LNCaP clone FGC (cell line): ENCODE measurements at regions not wholly inside any gene's neighbourhood (a gene's known extent, or its start where the extent isn't known, plus 50 kb on each side); places are given as distances from the start of the nearest gene placed in this dataset.

Source experiments
- DNase-seq: peaks from one replicate; pipeline ENCODE4 v3.0.0-alpha.2; 2011; ENCODE audit warnings: low read depth
- H3K4me3 ChIP-seq: 2 replicates; pipeline ENCODE4 v1.5.1; 2011; ENCODE audit warnings: mild to moderate bottlenecking, low read depth, low read length, control low read depth
- TF ChIP-seq, protein P1 (sequence below): IDR thresholded peaks from 2 replicates; pipeline ENCODE4 v1.5.1; 2012; ENCODE audit warnings: mild to moderate bottlenecking; ENCODE audit not compliant: control insufficient read depth, insufficient read depth; ENCODE audit errors: extremely low read depth

DNA sequence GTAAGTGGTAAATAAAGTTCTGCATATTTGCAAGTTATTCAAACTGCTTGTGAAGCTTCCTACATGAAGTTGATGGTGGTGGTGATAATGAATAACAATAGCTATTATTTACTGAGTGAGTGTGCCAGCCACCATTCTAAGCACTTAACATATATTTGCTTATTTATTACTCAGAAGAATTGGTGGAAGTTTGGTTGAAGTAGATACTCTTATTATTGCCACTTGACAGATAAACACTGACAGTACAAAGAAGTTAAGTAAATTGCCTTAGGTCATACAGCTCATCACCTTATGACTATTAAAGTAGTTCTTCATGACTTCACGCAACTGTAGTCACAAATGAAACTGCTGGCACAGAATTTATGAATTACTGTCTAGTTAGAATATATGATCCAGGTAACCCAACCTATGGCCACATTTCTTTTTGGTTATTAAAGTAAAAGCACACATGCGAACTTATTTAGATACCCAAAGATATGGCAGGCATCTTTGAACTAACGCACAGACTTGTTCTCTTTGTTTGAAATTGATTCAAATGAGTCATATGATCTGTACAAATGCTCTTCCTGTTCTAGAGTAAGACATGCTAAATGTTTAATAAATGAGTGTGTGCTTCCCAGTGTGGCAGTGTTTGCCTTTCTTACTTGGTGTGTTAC is 99.8 kb upstream of the NR2F2 start:
- no peak for DNase-seq
- TF ChIP-seq, protein P1, sequence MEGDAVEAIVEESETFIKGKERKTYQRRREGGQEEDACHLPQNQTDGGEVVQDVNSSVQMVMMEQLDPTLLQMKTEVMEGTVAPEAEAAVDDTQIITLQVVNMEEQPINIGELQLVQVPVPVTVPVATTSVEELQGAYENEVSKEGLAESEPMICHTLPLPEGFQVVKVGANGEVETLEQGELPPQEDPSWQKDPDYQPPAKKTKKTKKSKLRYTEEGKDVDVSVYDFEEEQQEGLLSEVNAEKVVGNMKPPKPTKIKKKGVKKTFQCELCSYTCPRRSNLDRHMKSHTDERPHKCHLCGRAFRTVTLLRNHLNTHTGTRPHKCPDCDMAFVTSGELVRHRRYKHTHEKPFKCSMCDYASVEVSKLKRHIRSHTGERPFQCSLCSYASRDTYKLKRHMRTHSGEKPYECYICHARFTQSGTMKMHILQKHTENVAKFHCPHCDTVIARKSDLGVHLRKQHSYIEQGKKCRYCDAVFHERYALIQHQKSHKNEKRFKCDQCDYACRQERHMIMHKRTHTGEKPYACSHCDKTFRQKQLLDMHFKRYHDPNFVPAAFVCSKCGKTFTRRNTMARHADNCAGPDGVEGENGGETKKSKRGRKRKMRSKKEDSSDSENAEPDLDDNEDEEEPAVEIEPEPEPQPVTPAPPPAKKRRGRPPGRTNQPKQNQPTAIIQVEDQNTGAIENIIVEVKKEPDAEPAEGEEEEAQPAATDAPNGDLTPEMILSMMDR = no peak
- no peak overlapping the region for H3K4me3 ChIP-seq

DNA sequence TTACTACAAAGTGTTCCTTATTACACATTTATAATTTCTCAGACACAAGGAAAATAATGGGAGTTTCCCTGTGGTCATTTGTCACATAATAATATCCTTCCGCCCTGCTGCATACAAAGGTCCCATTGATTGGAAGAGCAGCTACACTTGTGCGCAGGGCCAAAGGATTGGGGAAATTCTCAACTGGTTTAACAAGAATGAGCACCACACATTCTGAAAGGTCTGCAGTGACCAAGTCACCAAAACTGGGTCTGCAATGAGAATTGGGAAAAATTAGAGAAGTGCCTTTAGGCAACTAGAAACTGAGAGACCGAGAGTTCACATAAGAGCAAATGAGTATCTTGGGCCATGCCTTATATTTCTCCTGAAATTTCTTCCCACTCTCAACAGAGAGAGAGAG is 98.2 kb upstream of the NR2F2 start:
- TF ChIP-seq, protein P1 = no peak
- H3K4me3 ChIP-seq = no peak overlapping the region
- DNase-seq = no peak

DNA sequence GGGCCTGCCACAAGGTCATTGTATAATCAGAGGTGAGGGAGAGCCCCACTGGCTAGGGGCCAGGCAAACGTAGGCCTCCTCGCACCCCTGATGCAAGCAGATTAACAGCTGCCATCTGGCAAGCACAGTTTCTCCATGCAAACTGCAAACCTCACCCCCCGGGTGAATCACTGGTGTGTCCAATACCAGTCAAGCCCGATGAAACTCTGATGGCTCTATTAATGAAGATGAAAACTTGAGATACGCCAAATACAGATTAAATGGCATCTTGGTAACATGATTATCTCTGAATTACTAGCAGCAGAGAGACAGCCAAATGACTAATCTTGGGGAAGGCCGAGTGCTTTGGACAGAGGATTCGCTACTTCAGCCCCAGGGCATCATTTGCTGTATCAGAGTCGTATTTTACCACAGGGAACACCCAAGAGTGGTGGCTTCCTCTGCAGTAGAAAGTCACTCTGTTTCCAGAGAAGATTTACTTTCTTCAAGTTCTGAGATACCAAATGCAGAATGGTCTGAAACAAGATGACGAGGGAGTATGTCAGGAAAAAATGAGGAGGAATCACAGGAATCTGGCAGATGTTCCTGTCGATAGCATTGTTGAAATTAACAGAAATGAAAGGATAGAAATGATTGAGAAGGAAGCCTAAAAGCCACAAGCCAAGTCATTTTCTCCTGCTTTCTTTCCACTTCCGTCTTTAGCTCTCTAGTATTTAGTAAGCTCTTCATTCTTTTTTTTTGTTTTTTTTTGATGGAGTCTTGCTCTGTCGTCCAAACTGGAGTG is 96.2 kb upstream of the NR2F2 start:
- DNase-seq = no peak
- TF ChIP-seq, protein P1 = no peak
- H3K4me3 ChIP-seq = no peak overlapping the region

DNA sequence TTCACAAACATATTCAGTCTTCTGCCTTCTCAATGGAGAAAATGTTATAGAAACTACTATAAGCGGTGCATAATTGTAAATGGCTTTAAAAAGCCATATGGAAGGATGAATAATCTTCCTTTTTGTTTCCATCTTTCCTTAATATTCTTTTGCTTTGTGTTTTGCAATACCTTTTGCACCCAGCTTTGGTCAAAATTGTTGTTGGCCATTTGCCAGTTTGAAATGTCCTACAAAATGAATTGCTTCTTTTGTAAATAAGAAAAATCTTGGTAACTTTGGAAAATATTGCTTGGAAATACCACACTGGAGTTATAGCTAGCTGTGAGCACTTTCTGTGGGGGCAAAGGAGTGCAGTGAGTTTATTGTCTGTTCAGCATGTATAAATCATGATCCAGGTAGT is 93.5 kb upstream of the NR2F2 start:
- no peak for DNase-seq
- TF ChIP-seq, protein P1 = no peak
- no peak overlapping the region for H3K4me3 ChIP-seq

DNA sequence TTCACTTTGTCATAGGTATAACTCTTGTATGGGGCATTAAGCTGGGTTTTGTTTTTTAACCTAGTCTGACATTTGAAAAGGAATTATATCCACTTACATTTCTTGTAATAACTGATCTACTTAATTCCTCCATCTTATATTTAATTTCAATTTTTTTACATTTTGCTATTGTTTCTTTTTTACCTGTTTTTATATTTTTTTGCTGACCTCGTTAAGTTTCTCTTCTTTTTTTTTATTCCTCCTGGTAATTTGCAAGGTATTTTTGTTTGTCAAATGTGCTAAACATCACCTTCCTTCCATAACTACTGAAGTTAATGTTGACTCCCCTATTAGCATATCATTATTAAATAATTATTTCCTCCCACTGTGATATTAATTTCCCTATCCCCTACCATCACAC is 87.7 kb upstream of the NR2F2 start:
- TF ChIP-seq, protein P1 = no peak
- H3K4me3 ChIP-seq = no peak overlapping the region
- no peak for DNase-seq

DNA sequence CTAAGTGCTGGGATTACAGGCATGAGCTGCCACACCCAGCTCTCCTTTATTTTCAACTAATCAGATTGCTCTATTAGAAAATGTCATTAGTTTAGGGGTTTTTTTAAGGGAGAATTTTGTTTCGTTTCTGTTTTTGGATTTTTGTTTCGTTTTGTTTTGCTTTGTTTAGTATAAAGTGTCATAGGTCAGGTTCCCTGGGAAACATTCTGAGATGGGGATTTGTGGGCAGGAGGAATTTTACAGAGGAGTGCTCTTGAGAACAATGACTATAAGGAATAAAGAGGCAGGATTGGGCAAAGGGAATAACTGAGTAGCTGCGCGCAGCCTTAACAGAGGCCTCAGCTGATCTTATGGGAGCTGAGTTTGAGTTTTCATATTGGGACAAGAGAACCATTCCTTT is 86.8 kb upstream of the NR2F2 start:
- no peak overlapping the region for H3K4me3 ChIP-seq
- TF ChIP-seq, protein P1 = no peak
- DNase-seq = no peak
